ENCODE measurements at regions not wholly inside any gene's neighbourhood (a gene's known extent, or its start where the extent isn't known, plus 50 kb on each side); places are given as distances from the start of the nearest gene placed in this dataset.
"Not testable (repeated sequence)": the region's sequence is repeated elsewhere in the genome, so short reads cannot be mapped to it uniquely, and the experiment has no call there.

DNA sequence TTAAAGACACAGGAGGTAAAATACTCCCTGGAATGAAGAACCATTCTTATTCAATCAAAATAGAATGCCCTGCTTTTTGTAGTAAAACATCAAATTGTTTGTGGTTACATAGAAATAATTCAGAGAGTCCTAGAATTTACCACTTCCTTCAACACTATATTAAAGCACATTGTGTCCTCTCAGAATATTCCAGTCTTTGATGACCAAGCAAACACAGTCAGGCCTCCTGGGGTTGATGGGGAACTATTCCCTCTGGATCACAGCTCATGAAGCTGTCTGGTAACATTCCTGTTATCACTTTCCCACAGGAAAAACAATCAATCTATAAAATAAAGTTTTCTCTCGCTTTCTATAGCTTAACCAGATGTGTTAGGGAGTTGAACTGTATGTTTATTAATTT is 389.3 kb downstream of the KCNA4 start:
- DNase-seq (ENCODE audit: low read depth in 2 of 2) = no peak

GRCh38 chr11:29623144-29623722 is 393.6 kb downstream of the KCNA4 start:
- no peak for DNase-seq (ENCODE audit: low read depth in 2 of 2)

GRCh38 chr11:29616611-29617010 is 400.2 kb downstream of the KCNA4 start:
- DNase-seq (ENCODE audit: low read depth in 2 of 2) = peak; percentile 46 to 48

DNA sequence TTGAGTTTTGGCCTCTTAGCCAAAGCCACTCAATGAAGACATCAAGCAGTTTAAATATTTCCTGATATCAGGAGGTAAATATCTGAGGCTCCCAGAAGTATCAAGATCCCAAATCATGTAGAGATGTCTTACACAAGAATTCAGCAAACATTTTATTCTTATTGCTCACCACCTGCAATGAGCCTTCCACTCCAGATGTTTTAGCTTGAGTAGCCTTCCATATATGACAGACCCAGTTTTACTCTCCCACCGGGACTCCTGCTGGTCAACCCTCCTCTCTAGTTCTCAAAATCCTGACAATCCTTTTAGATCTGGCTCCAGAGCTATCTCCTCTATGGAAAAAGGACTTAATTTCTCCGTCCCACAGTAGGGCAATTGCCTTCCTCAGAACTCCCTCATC is 404.4 kb downstream of the KCNA4 start:
- no peak for DNase-seq (ENCODE audit: low read depth in 2 of 2)

DNA sequence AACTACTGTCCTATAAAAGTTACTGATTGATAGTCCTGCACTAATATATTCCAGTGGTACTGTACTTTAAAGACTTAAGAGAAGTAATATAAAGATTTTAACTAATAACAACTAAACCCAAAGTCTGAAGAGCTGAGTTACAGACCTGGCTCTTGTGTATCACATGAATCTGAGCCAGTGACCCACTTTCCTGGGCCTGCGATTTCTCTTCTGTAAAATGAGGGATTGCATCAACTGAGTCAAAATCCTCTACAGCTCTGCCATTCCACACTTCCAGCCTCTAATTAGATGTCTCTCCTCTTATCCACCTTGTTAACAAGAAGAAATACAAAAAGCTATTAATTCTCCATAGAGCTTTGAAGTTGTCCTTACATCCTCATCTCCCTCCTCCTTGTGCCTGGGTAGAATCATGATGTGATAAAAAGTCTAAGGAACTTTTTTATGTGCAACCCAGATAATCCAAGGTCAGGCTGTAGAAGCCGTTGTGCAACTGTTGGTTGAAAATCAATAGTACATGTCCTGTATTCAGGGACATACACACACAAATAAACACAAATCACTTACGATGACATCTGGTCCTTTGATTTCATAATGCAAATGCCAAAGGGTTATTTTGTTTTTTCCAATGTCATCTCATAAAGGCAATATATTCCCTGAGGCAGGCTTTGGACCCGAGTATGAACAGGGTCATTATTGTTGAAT is 410.3 kb downstream of the KCNA4 start:
- DNase-seq (ENCODE audit: low read depth in 2 of 2) = no peak

DNA sequence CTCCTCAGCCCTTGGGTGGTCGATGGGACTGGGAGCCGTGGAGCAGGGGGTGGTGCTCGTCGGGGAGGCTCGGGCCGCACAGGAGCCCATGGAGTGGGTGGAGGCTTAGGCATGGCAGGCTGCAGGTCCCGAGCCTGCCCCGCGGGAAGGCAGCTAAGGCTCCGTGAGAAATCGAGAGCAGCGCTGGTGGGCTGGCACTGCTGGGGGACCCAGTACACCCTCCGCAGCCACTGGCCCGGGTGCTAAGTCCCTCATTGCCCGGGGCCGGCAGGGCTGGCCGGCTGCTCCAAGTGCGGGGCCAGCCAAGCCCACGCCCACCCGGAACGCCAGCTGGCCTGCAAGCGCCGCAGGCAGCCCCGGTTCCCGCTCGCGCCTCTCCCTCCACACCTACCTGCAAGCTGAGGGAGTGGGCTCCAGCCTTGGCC is 416.7 kb downstream of the KCNA4 start:
- DNase-seq (ENCODE audit: low read depth in 2 of 2) = not testable (repeated sequence)

GRCh38 chr11:29584342-29584741 is 432.5 kb downstream of the KCNA4 start:
- no peak for DNase-seq (ENCODE audit: low read depth in 2 of 2)

DNA sequence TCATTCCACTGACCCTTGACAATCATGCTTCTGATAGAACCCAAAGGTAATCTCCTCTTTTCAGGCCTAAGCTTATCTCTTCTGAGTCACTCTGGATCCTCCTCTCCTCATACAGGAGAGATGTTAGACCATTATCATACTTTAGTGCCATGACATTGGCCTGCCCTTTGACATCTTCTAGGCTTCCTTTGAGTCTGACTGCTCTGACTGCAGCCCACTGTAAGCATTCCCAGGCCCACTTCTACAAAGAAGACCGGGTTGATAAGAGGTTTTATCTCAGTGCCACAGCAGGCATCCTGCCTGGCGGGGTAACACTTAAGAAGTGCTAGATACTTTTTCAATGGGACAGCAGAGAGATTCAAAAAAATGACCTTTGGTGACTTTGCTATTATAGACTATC is 438.0 kb downstream of the KCNA4 start:
- no peak for DNase-seq (ENCODE audit: low read depth in 2 of 2)

- DNase-seq (ENCODE audit: low read depth in 2 of 2) = no peak
These were observed 452.3 kb downstream of the KCNA4 start for GRCh38 chr11:29564486-29564885.

- DNase-seq (ENCODE audit: low read depth in 2 of 2) = no peak
These were observed 454.6 kb downstream of the KCNA4 start for GRCh38 chr11:29562183-29562582.

- DNase-seq (ENCODE audit: low read depth in 2 of 2) = no peak
These were observed 462.8 kb downstream of the KCNA4 start for GRCh38 chr11:29553990-29554389.

DNA sequence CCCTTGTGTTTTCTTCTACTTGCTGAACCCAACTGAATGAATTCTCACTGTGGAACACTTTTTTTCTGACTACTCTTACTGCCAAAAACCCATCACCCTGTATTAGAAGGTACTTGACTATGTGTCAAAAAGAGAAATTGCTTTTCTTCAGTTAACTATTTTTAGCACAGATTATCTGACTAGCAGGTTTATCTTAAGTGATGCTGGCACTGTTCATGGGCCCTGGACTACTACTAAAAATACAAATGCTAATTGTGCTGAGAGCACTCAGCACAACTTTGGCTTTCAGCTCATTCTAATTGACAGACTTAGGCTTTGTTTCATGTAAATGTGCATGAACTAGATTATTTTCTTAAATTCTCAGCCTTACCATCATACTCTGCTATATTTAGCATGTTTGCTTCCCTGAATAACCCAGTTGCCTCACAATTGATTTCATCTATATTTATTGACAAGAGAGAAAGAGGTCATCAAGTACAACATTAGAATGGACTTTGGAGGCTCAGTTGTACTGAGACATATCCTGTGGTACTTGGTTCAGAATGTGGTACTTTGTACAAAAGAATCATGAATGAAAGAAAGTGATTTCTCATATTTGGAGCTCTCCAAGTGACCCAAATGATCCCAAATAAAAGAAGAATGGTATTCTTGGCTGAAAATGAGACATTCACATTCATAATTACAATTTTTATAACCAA is 478.3 kb downstream of the KCNA4 start:
- no peak for DNase-seq (ENCODE audit: low read depth in 2 of 2)

- peak; percentile 8 to 15 for DNase-seq (ENCODE audit: low read depth in 2 of 2)
These were observed 482.0 kb downstream of the KCNA4 start for GRCh38 chr11:29534836-29535235.

- no peak for DNase-seq (ENCODE audit: low read depth in 2 of 2)
These were observed 485.9 kb downstream of the KCNA4 start for GRCh38 chr11:29530961-29531360.

DNA sequence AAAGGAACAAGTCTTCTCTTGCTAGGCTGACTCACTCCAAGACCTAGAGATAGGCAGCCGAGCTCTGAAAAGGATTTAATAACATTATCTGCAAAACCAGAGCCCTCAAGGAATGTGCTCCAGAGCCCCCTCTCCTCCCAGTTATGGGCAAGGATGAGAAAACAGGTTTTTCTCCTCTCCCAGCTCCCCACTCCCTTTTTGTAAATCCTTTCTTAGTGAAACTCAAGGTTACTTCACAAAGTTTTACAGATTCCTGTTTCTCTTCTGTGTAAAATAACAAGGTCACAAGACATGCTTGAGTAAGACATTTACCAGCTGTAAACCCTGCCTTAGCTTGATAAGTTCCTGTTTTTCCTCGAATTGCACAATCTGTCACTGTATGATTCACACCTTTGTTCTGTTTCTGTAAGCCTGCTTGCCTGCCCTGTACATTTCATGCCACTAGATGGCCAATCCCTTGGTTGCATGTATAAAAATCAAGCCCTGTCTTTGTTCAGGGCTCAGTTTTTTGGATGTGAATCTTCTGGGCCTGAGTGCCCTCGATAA is 489.4 kb downstream of the KCNA4 start:
- peak; percentile 24 to 39 for DNase-seq (ENCODE audit: low read depth in 2 of 2)

- DNase-seq (ENCODE audit: low read depth in 2 of 2) = no peak
These were observed 498.2 kb downstream of the KCNA4 start for GRCh38 chr11:29518389-29519174.

- no peak for DNase-seq (ENCODE audit: low read depth in 2 of 2)
These were observed 505.4 kb downstream of the KCNA4 start for GRCh38 chr11:29511394-29511793.

DNA sequence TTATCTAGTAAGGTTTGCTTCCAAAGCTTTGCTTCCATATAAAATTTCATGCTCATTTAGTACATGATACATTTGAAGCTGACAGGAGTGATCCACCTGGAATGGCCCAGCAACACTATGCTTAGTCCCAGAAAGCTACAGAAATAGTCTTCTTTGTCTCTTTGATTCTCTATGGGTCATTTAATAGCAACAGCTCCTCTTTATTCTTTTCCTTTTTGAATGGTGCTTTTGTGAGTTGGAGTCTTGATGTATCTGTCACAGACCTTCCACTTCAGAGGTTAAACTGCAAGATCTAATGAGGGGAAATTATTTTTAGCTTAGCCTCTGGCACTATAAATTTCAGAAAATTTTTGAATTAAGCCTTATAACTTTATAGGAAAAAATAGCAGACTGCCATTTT is 509.5 kb downstream of the KCNA4 start:
- no peak for DNase-seq (ENCODE audit: low read depth in 2 of 2)

- no peak for DNase-seq (ENCODE audit: low read depth in 2 of 2)
These were observed 521.2 kb downstream of the KCNA4 start for GRCh38 chr11:29495676-29496075.

GRCh38 chr11:29490938-29491337 is 525.9 kb downstream of the KCNA4 start:
- DNase-seq (ENCODE audit: low read depth in 2 of 2) = no peak

DNA sequence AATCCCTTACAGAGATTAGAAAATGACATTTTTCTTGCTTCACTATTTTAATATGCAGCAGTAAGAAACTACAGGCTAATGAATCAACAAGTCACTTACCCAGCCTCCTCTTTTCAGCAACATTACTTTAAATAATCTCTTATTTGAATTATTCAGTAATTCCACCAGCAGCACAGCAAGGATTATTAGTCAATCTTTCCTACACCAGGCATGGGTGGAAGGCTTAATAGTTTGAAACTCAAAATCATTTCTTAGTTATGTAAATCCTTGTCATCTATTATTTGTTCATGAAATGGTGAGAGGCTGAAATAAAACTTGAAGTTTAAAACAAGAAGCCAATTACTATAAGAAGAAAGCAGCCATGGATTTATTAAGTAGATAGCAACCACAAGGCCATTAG is 530.5 kb downstream of the KCNA4 start:
- DNase-seq (ENCODE audit: low read depth in 2 of 2) = no peak

DNA sequence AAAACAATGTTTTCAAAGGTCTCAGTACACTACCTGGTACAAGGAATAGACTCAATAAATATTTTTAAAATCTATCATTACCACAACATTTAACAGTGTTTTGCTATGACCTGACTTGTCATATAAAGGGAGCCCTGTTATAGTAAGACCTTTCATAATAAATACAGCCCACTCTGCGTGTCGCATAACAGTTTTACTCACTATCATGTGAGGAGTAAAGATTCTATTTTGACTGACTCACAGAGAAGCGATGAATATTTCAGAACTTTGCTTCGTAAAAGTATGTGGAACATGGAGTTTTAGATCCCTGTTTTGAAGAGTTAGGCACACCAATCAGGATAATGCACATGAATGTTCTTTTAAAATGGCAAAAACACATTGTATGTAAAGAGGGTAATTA is 531.2 kb downstream of the KCNA4 start:
- no peak for DNase-seq (ENCODE audit: low read depth in 2 of 2)

Measured in fibroblast of skin of left quadriceps (primary cell).